ENCODE measurements at regions not wholly inside any gene's neighbourhood (a gene's known extent, or its start where the extent isn't known, plus 50 kb on each side); places are given as distances from the start of the nearest gene placed in this dataset.

GRCh38 chr7:153258686-153259085 lies 499.1 kb downstream of the ACTR3B start:
- intact Hi-C loops (cut with DNase I; ENCODE audit: low total_unique reads) (no loop called here), in situ Hi-C loops (cut with MboI; ENCODE audit: low sequenced_read_pairs in 4 of 4) (no loop called here)
- Histone ChIP-seq H3K4me3 (no peak overlapping the region), H3K27me3 (no peaks in the 10 kb centered on the region), H3K36me3 (no peaks in the 10 kb centered on the region), H3K4me1 (no peaks in the 10 kb centered on the region), H3K27ac (no peak overlapping the region), H3K9me3 (no peaks in the 10 kb centered on the region)
- TF ChIP-seq POLR2A (IDR thresholded peaks at IDR 0.05) (no peak), CTCF (IDR thresholded peaks at IDR 0.05 in 4 of 5, conservative IDR thresholded peaks at IDR 0.05 in 1 of 5) (no peak)
- DNase-seq (no peak), ATAC-seq (no peak)

GRCh38 chr7:153276394-153276793 lies 516.8 kb downstream of the ACTR3B start:
- DNase-seq (no peak), ATAC-seq (no peak)
- Histone ChIP-seq H3K4me3 (no peak overlapping the region), H3K36me3 (no peaks in the 10 kb centered on the region), H3K9me3 (no peaks in the 10 kb centered on the region), H3K27ac (no peak overlapping the region), H3K4me1 (no peaks in the 10 kb centered on the region), H3K27me3 (no peaks in the 10 kb centered on the region)
- intact Hi-C loops (cut with DNase I; ENCODE audit: low total_unique reads) (no loop called here), in situ Hi-C loops (cut with MboI; ENCODE audit: low sequenced_read_pairs in 4 of 4) (no loop called here)
- TF ChIP-seq POLR2A (IDR thresholded peaks at IDR 0.05) (no peak), CTCF (IDR thresholded peaks at IDR 0.05 in 4 of 5, conservative IDR thresholded peaks at IDR 0.05 in 1 of 5) (no peak)

GRCh38 chr7:153286763-153287162 lies 527.2 kb downstream of the ACTR3B start:
- intact Hi-C loops (cut with DNase I; ENCODE audit: low total_unique reads): no loop called here
- no peak for ATAC-seq
- H3K9me3 ChIP-seq: no peaks in the 10 kb centered on the region

GRCh38 chr7:153290066-153290465 lies 530.5 kb downstream of the ACTR3B start:
- no peak for TF ChIP-seq CTCF (IDR thresholded peaks at IDR 0.05 in 4 of 5, conservative IDR thresholded peaks at IDR 0.05 in 1 of 5)
- TF ChIP-seq POLR2A (IDR thresholded peaks at IDR 0.05): no peak
- in situ Hi-C loops (cut with MboI; ENCODE audit: low sequenced_read_pairs in 4 of 4): no loop called here
- no peak for ATAC-seq

More at GRCh38 chr7:153286763-153287162, 527.2 kb downstream of the ACTR3B start:
- DNase-seq: no peak
- TF ChIP-seq POLR2A (IDR thresholded peaks at IDR 0.05) (no peak), CTCF (IDR thresholded peaks at IDR 0.05 in 4 of 5, conservative IDR thresholded peaks at IDR 0.05 in 1 of 5) (no peak)
- no peaks in the 10 kb centered on the region for H3K27me3 ChIP-seq
- H3K4me3 ChIP-seq: no peak overlapping the region
- no peaks in the 10 kb centered on the region for H3K36me3 ChIP-seq
- H3K27ac ChIP-seq: no peak overlapping the region
- H3K4me1 ChIP-seq: no peaks in the 10 kb centered on the region
- in situ Hi-C loops (cut with MboI; ENCODE audit: low sequenced_read_pairs in 4 of 4): no loop called here

GRCh38 chr7:153297141-153297540 lies 537.6 kb downstream of the ACTR3B start:
- H3K9me3 ChIP-seq: no peaks in the 10 kb centered on the region
- no peak for DNase-seq
- ATAC-seq: no peak
- no peaks in the 10 kb centered on the region for H3K27me3 ChIP-seq
- TF ChIP-seq CTCF (IDR thresholded peaks at IDR 0.05 in 4 of 5, conservative IDR thresholded peaks at IDR 0.05 in 1 of 5) (no peak), POLR2A (IDR thresholded peaks at IDR 0.05) (no peak)
- H3K4me1 ChIP-seq: no peaks in the 10 kb centered on the region
- no peaks in the 10 kb centered on the region for H3K36me3 ChIP-seq
- H3K27ac ChIP-seq: no peak overlapping the region
- intact Hi-C loops (cut with DNase I; ENCODE audit: low total_unique reads) (no loop called here), in situ Hi-C loops (cut with MboI; ENCODE audit: low sequenced_read_pairs in 4 of 4) (no loop called here)
- H3K4me3 ChIP-seq: no peak overlapping the region

More at GRCh38 chr7:153290066-153290465, 530.5 kb downstream of the ACTR3B start:
- no peaks in the 10 kb centered on the region for H3K9me3 ChIP-seq
- no peak overlapping the region for H3K27ac ChIP-seq
- H3K27me3 ChIP-seq: no peaks in the 10 kb centered on the region
- DNase-seq: no peak
- no peaks in the 10 kb centered on the region for H3K36me3 ChIP-seq
- no peak overlapping the region for H3K4me3 ChIP-seq
- intact Hi-C loops (cut with DNase I; ENCODE audit: low total_unique reads): no loop called here
- no peaks in the 10 kb centered on the region for H3K4me1 ChIP-seq

Measured in gastrocnemius medialis (tissue), 4 donors.